Mucosa of stomach (tissue), 1 donor: ENCODE measurements at regions not wholly inside any gene's neighbourhood (a gene's known extent, or its start where the extent isn't known, plus 50 kb on each side); places are given as distances from the start of the nearest gene placed in this dataset.

Experiments
- H3K27me3 ChIP-seq: one replicate; pipeline ENCODE4 v1.7.0; 2013; ENCODE audit warnings: mild to moderate bottlenecking, low read length; ENCODE audit not compliant: control insufficient read depth, insufficient read depth
- H3K36me3 ChIP-seq: one replicate; pipeline ENCODE4 v1.7.0; 2013; ENCODE audit warnings: low read length; ENCODE audit not compliant: control insufficient read depth, insufficient read depth
- H3K4me1 ChIP-seq: one replicate; pipeline ENCODE4 v1.7.0; 2013; ENCODE audit warnings: mild to moderate bottlenecking, low read length; ENCODE audit not compliant: control insufficient read depth, insufficient read depth
- H3K4me3 ChIP-seq: one replicate; pipeline ENCODE4 v1.7.0; 2013; ENCODE audit warnings: low read length
- H3K9ac ChIP-seq: one replicate; pipeline ENCODE4 v1.7.0; 2013; ENCODE audit warnings: mild to moderate bottlenecking, low read length, moderate library complexity
- H3K9me3 ChIP-seq: one replicate; pipeline ENCODE4 v1.7.0; 2013; ENCODE audit warnings: mild to moderate bottlenecking, low read length, moderate library complexity; ENCODE audit not compliant: control insufficient read depth
- donor health status: Pancreatic carcinoma.

- no peaks in the 10 kb centered on the region for H3K27me3 ChIP-seq
- no peaks in the 10 kb centered on the region for H3K4me1 ChIP-seq
- H3K4me3 ChIP-seq: no peak overlapping the region
- H3K36me3 ChIP-seq: no peaks in the 10 kb centered on the region
- no peaks in the 10 kb centered on the region for H3K9me3 ChIP-seq
- no peak overlapping the region for H3K9ac ChIP-seq
Measured at GRCh38 chr3:177307391-177307790, 110.1 kb upstream of the TBL1XR1 start.

- Histone ChIP-seq H3K4me1 (no peaks in the 10 kb centered on the region), H3K4me3 (no peak overlapping the region), H3K27me3 (no peaks in the 10 kb centered on the region), H3K9ac (no peak overlapping the region), H3K9me3 (no peaks in the 10 kb centered on the region), H3K36me3 (no peaks in the 10 kb centered on the region)
Measured at GRCh38 chr3:177307826-177308225, 110.5 kb upstream of the TBL1XR1 start.

GRCh38 chr3:177308286-177308685 lies 111.0 kb upstream of the TBL1XR1 start:
- Histone ChIP-seq H3K9me3 (no peaks in the 10 kb centered on the region), H3K4me1 (no peaks in the 10 kb centered on the region), H3K4me3 (no peak overlapping the region), H3K9ac (no peak overlapping the region), H3K27me3 (no peaks in the 10 kb centered on the region), H3K36me3 (no peaks in the 10 kb centered on the region)

GRCh38 chr3:177308911-177309310 lies 111.6 kb upstream of the TBL1XR1 start:
- H3K4me3 ChIP-seq: no peak overlapping the region
- no peaks in the 10 kb centered on the region for H3K27me3 ChIP-seq
- no peaks in the 10 kb centered on the region for H3K9me3 ChIP-seq
- H3K9ac ChIP-seq: no peak overlapping the region
- H3K4me1 ChIP-seq: no peaks in the 10 kb centered on the region
- H3K36me3 ChIP-seq: no peaks in the 10 kb centered on the region

GRCh38 chr3:177312491-177312890 lies 115.2 kb upstream of the TBL1XR1 start:
- no peaks in the 10 kb centered on the region for H3K4me1 ChIP-seq
- no peaks in the 10 kb centered on the region for H3K9me3 ChIP-seq
- H3K9ac ChIP-seq: no peak overlapping the region
- no peak overlapping the region for H3K4me3 ChIP-seq
- no peaks in the 10 kb centered on the region for H3K36me3 ChIP-seq
- no peaks in the 10 kb centered on the region for H3K27me3 ChIP-seq

GRCh38 chr3:177314897-177315296 lies 117.6 kb upstream of the TBL1XR1 start:
- H3K4me3 ChIP-seq: no peak overlapping the region
- no peaks in the 10 kb centered on the region for H3K4me1 ChIP-seq

GRCh38 chr3:177317247-177317646 lies 120.0 kb upstream of the TBL1XR1 start:
- H3K27me3 ChIP-seq: no peaks in the 10 kb centered on the region
- peaks cover 8% of the 10 kb centered on the region for H3K4me1 ChIP-seq
- H3K9ac ChIP-seq: no peak overlapping the region
- H3K4me3 ChIP-seq: no peak overlapping the region
- H3K9me3 ChIP-seq: no peaks in the 10 kb centered on the region
- H3K36me3 ChIP-seq: no peaks in the 10 kb centered on the region

More at GRCh38 chr3:177314897-177315296, 117.6 kb upstream of the TBL1XR1 start:
- Histone ChIP-seq H3K27me3 (no peaks in the 10 kb centered on the region), H3K36me3 (no peaks in the 10 kb centered on the region), H3K9ac (no peak overlapping the region), H3K9me3 (no peaks in the 10 kb centered on the region)

GRCh38 chr3:177318559-177318958 lies 121.3 kb upstream of the TBL1XR1 start:
- Histone ChIP-seq H3K36me3 (no peaks in the 10 kb centered on the region), H3K4me3 (no peak overlapping the region), H3K9ac (no peak overlapping the region), H3K9me3 (no peaks in the 10 kb centered on the region), H3K27me3 (no peaks in the 10 kb centered on the region), H3K4me1 (peaks cover 8% of the 10 kb centered on the region)

GRCh38 chr3:177320765-177321247 lies 123.5 kb upstream of the TBL1XR1 start:
- H3K27me3 ChIP-seq: no peaks in the 10 kb centered on the region
- peaks cover 8% of the 10 kb centered on the region for H3K4me1 ChIP-seq
- no peaks in the 10 kb centered on the region for H3K36me3 ChIP-seq
- H3K9me3 ChIP-seq: no peaks in the 10 kb centered on the region
- no peak overlapping the region for H3K9ac ChIP-seq
- H3K4me3 ChIP-seq: no peak overlapping the region

- no peaks in the 10 kb centered on the region for H3K9me3 ChIP-seq
- no peak overlapping the region for H3K4me3 ChIP-seq
Measured at GRCh38 chr3:177321819-177322218, 124.5 kb upstream of the TBL1XR1 start.

GRCh38 chr3:177322881-177323280 lies 125.6 kb upstream of the TBL1XR1 start:
- no peaks in the 10 kb centered on the region for H3K27me3 ChIP-seq
- H3K4me3 ChIP-seq: no peak overlapping the region
- H3K36me3 ChIP-seq: no peaks in the 10 kb centered on the region
- H3K4me1 ChIP-seq: peaks cover 8% of the 10 kb centered on the region
- no peak overlapping the region for H3K9ac ChIP-seq
- H3K9me3 ChIP-seq: no peaks in the 10 kb centered on the region

More at GRCh38 chr3:177321819-177322218, 124.5 kb upstream of the TBL1XR1 start:
- Histone ChIP-seq H3K27me3 (no peaks in the 10 kb centered on the region), H3K36me3 (no peaks in the 10 kb centered on the region), H3K9ac (no peak overlapping the region), H3K4me1 (peaks cover 8% of the 10 kb centered on the region)

GRCh38 chr3:177329854-177330253 lies 132.6 kb upstream of the TBL1XR1 start:
- H3K4me3 ChIP-seq: no peak overlapping the region
- H3K36me3 ChIP-seq: no peaks in the 10 kb centered on the region
- no peaks in the 10 kb centered on the region for H3K4me1 ChIP-seq
- no peak overlapping the region for H3K9ac ChIP-seq
- no peaks in the 10 kb centered on the region for H3K9me3 ChIP-seq
- no peaks in the 10 kb centered on the region for H3K27me3 ChIP-seq

- H3K4me3 ChIP-seq: no peak overlapping the region
- H3K27me3 ChIP-seq: no peaks in the 10 kb centered on the region
- no peaks in the 10 kb centered on the region for H3K36me3 ChIP-seq
- no peaks in the 10 kb centered on the region for H3K4me1 ChIP-seq
- no peak overlapping the region for H3K9ac ChIP-seq
- H3K9me3 ChIP-seq: no peaks in the 10 kb centered on the region
Measured at GRCh38 chr3:177330779-177331178, 133.5 kb upstream of the TBL1XR1 start.
